PC-3 (cell line): ENCODE measurements at regions not wholly inside any gene's neighbourhood (a gene's known extent, or its start where the extent isn't known, plus 50 kb on each side); places are given as distances from the start of the nearest gene placed in this dataset.

Experiments used
- ATAC-seq: fragments of 200-7000 bp; cut with Tn5 transposase; 2 replicates; pipeline ENCODE4 v1.9.1; 2020; ENCODE audit warnings: mild to moderate bottlenecking, moderate library complexity
- BruUV-seq: library from RNA; stranded (reverse); fragments of 400-500 nt; replicated peaks from 2 replicates; lab custom pipeline; 2021; lab: Mats Ljungman, UMichigan
- CTCF ChIA-PET: fragments of 300-600 bp; sonication (Branson Sonifier 250); formaldehyde crosslinking; loops from one replicate; lab custom pipeline; 2022; ENCODE audit warnings: antibody characterized with exemption; lab: Charles Lee
- POLR2A ChIA-PET: fragments of 300-600 bp; sonication (Branson Sonifier 250); formaldehyde crosslinking; loops from one replicate; lab custom pipeline; 2022; ENCODE audit warnings: antibody characterized with exemption; ENCODE audit not compliant: unreplicated experiment; lab: Charles Lee
- DNase-seq: peaks from one replicate; pipeline ENCODE4 v3.0.0-alpha.2; 2015
- H2AFZ ChIP-seq: fragments of 300-600 bp; sonication (generic); 2 replicates; pipeline ENCODE4 v1.6.0; 2016; ENCODE audit warnings: antibody characterized with exemption, low read length
- H3F3A ChIP-seq: fragments of 300-600 bp; sonication (generic); one replicate; pipeline ENCODE4 v1.6.0; 2017; ENCODE audit warnings: antibody characterized with exemption, low read length, control low read depth, mild to moderate bottlenecking; ENCODE audit not compliant: unreplicated experiment
- H3K27ac ChIP-seq: fragments of 300-600 bp; sonication (generic); 2 replicates; pipeline ENCODE4 v1.5.1; 2016; ENCODE audit warnings: mild to moderate bottlenecking, low read length
- H3K27me3 ChIP-seq: fragments of 300-600 bp; sonication (generic); 2 replicates; pipeline ENCODE4 v1.6.1; 2016; ENCODE audit warnings: low read length, mixed read lengths
- H3K36me3 ChIP-seq: fragments of 300-600 bp; sonication (generic); 2 replicates; pipeline ENCODE4 v1.6.1; 2016; ENCODE audit warnings: low read depth, mixed run types, low read length, mixed read lengths
- H3K4me1 ChIP-seq: fragments of 300-600 bp; sonication (generic); 2 replicates; pipeline ENCODE4 v1.5.1; 2016; ENCODE audit warnings: low read length; ENCODE audit not compliant: insufficient read depth
- H3K4me2 ChIP-seq: fragments of 300-600 bp; sonication (generic); 2 replicates; pipeline ENCODE4 v1.6.0; 2016; ENCODE audit warnings: low read length
- H3K4me3 ChIP-seq: fragments of 300-600 bp; sonication (generic); 2 replicates; pipeline ENCODE4 v1.5.1; 2016; ENCODE audit warnings: mild to moderate bottlenecking, low read length, mixed read lengths
- H3K79me2 ChIP-seq: fragments of 300-600 bp; sonication (generic); 2 replicates; pipeline ENCODE4 v1.6.1; 2017; ENCODE audit warnings: low read length, mixed read lengths
- H3K9ac ChIP-seq: fragments of 300-600 bp; sonication (generic); 2 replicates; pipeline ENCODE4 v1.6.0; 2016; ENCODE audit warnings: mild to moderate bottlenecking, low read length
- H3K9me2 ChIP-seq: fragments of 300-600 bp; sonication (generic); replicated peaks from 2 replicates; pipeline ENCODE4 v1.6.1; 2016; ENCODE audit warnings: mixed run types, low read length, mixed read lengths
- H3K9me3 ChIP-seq: fragments of 300-600 bp; sonication (generic); 2 replicates; pipeline ENCODE4 v1.6.1; 2016; ENCODE audit warnings: low read length, mixed read lengths
- H4K20me1 ChIP-seq: fragments of 300-600 bp; sonication (generic); 2 replicates; pipeline ENCODE4 v1.6.1; 2016; ENCODE audit warnings: low read length, mixed read lengths
- EZH2 ChIP-seq: fragments of 300-600 bp; sonication (generic); IDR thresholded peaks from one replicate; pipeline ENCODE4 v1.6.1; 2017; ENCODE audit warnings: antibody characterized with exemption, mild to moderate bottlenecking, low read length; ENCODE audit not compliant: unreplicated experiment
- EZH2phosphoT487 ChIP-seq: fragments of 300-600 bp; sonication (generic); IDR thresholded peaks from 2 replicates; pipeline ENCODE4 v1.6.1; 2018; ENCODE audit warnings: mild to moderate bottlenecking, antibody characterized with exemption, low read length, borderline replicate concordance
- intact Hi-C: fragments of 100-400 bp; cut with micrococcal nuclease; formaldehyde crosslinking; loops from 2 replicates; pipeline ENCODE4 v1.9.0; 2023
- TF ChIP-seq, protein P1 (sequence below): fragments of 300-600 bp; sonication (generic); conservative IDR thresholded peaks from 2 replicates; pipeline ENCODE4 v1.5.1; 2017; ENCODE audit warnings: antibody characterized with exemption, low read depth, mild to moderate bottlenecking, low read length

DNA sequence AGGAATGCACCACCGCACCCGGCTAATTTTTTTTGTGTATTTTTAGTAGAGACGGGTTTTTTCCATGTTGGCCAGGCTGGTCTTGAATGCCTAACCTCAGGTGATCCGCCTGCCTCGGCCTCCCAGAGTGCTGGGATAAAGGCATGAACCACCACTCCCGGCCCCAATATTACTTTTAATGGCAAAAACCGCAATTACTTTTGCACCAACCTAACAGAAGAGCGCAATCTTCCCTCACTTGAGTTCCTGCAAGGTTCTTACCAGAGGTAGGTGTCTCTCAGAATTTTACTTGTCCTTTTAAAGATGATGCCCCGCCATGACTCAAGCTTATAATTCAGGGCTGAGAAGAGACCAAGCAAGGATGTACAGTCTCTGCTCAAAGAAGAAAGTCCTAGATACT is 1774.1 kb upstream of the PCDH20 start:
- DNase-seq, result no peak
- ATAC-seq, result no peak
- Histone ChIP-seq H2AFZ (no peak overlapping the region), H4K20me1 (no peaks in the 10 kb centered on the region), H3K27ac (no peak overlapping the region), H3K9ac (no peak overlapping the region), H3K36me3 (no peaks in the 10 kb centered on the region), H3K4me3 (no peak overlapping the region), H3K4me2 (no peak overlapping the region), H3K27me3 (no peaks in the 10 kb centered on the region), H3K9me3 (no peaks in the 10 kb centered on the region), H3F3A (no peaks in the 10 kb centered on the region), H3K9me2 (no peaks in the 10 kb centered on the region), H3K4me1 (no peaks in the 10 kb centered on the region), H3K79me2 (no peaks in the 10 kb centered on the region)
- CTCF ChIA-PET, result no interaction called here
- BruUV-seq, result no TSS peak
- intact Hi-C loops, result no loop called here
- POLR2A ChIA-PET, result no interaction called here
- no peak for TF ChIP-seq EZH2
- TF ChIP-seq, protein P1, sequence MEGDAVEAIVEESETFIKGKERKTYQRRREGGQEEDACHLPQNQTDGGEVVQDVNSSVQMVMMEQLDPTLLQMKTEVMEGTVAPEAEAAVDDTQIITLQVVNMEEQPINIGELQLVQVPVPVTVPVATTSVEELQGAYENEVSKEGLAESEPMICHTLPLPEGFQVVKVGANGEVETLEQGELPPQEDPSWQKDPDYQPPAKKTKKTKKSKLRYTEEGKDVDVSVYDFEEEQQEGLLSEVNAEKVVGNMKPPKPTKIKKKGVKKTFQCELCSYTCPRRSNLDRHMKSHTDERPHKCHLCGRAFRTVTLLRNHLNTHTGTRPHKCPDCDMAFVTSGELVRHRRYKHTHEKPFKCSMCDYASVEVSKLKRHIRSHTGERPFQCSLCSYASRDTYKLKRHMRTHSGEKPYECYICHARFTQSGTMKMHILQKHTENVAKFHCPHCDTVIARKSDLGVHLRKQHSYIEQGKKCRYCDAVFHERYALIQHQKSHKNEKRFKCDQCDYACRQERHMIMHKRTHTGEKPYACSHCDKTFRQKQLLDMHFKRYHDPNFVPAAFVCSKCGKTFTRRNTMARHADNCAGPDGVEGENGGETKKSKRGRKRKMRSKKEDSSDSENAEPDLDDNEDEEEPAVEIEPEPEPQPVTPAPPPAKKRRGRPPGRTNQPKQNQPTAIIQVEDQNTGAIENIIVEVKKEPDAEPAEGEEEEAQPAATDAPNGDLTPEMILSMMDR, result no peak
- no peak for TF ChIP-seq EZH2phosphoT487

DNA sequence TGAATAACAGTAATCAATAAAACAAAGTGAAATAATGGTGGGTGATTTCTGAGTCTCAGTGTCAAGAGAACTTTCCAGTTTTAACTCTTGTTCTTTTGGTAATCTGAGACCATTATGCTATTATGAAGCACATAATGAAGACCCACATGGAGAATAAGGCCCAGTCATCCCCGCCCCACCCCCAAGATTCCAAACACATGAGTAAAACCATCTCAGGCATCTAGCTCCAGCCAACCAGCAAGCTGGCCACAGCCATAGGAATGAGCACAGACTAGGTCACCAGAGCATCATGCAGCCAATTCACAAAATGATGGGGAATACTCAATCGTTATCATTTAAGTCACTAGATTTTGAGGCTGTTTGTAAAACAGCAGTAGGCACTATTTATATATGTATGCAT is 1769.0 kb upstream of the PCDH20 start:
- Histone ChIP-seq H4K20me1 (no peaks in the 10 kb centered on the region), H3K27ac (no peak overlapping the region), H3K79me2 (no peaks in the 10 kb centered on the region), H3K4me1 (no peaks in the 10 kb centered on the region), H3K27me3 (no peaks in the 10 kb centered on the region), H2AFZ (no peak overlapping the region), H3K4me3 (no peak overlapping the region), H3K36me3 (no peaks in the 10 kb centered on the region), H3F3A (no peaks in the 10 kb centered on the region), H3K9me2 (no peaks in the 10 kb centered on the region), H3K4me2 (no peak overlapping the region), H3K9me3 (no peaks in the 10 kb centered on the region), H3K9ac (no peak overlapping the region)
- ATAC-seq (peak; percentile 66), DNase-seq (peak; percentile 68)
- ChIA-PET CTCF (no interaction called here), POLR2A (no interaction called here)
- intact Hi-C loops, result no loop called here
- no TSS peak for BruUV-seq
- TF ChIP-seq EZH2phosphoT487, result no peak
- TF ChIP-seq EZH2, result no peak
- TF ChIP-seq, protein P1, result no peak

DNA sequence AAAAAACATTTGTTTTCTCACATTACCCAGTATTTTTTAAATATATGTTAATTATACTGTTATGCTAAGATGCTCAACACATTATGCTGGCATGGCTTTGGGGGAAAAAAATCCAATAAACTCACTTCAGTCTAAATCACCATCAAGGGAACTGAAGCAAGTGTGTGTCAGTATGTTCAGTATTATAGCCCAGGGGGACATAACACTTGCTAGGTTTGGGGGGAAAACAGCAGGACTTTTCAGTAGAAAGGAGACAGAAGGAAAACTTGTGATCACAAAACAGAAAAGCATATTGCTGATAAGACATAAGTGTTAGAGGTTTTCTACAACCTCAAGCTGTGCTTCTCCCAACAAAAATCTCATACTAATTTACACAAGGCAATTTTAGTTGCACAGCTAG is 1759.9 kb upstream of the PCDH20 start:
- TF ChIP-seq, protein P1, result no peak
- TF ChIP-seq EZH2phosphoT487, result no peak
- no peak for TF ChIP-seq EZH2
- ChIA-PET POLR2A (no interaction called here), CTCF (no interaction called here)
- Histone ChIP-seq H3K79me2 (no peaks in the 10 kb centered on the region), H3K4me3 (no peak overlapping the region), H3K27me3 (no peaks in the 10 kb centered on the region), H3K9ac (no peak overlapping the region), H3K4me2 (no peak overlapping the region), H3K27ac (no peak overlapping the region), H3K9me2 (no peaks in the 10 kb centered on the region), H2AFZ (no peak overlapping the region), H4K20me1 (no peaks in the 10 kb centered on the region), H3K36me3 (no peaks in the 10 kb centered on the region), H3K4me1 (no peaks in the 10 kb centered on the region), H3K9me3 (no peaks in the 10 kb centered on the region), H3F3A (no peaks in the 10 kb centered on the region)
- ATAC-seq, result no peak
- DNase-seq, result no peak
- BruUV-seq, result no TSS peak
- intact Hi-C loops, result no loop called here
